A673 (cell line): ENCODE measurements at regions not wholly inside any gene's neighbourhood (a gene's known extent, or its start where the extent isn't known, plus 50 kb on each side); places are given as distances from the start of the nearest gene placed in this dataset.

Experiments used
- BruUV-seq: library from RNA; stranded (reverse); fragments of 400-500 nt; replicated peaks from 2 replicates; lab custom pipeline; 2021; lab: Mats Ljungman, UMichigan
- CTCF ChIA-PET: fragments of 300-600 bp; sonication (Branson Sonifier 250); formaldehyde crosslinking; loops from one replicate; lab custom pipeline; 2022; ENCODE audit warnings: antibody characterized with exemption; lab: Charles Lee
- POLR2A ChIA-PET: fragments of 300-600 bp; sonication (Branson Sonifier 250); formaldehyde crosslinking; loops from one replicate; lab custom pipeline; 2022; ENCODE audit warnings: antibody characterized with exemption; ENCODE audit not compliant: low non-redundant PET; lab: Charles Lee
- DNase-seq: peaks from one replicate; pipeline ENCODE4 v3.0.0-alpha.2; 2015; ENCODE audit warnings: low spot score
- H3K27ac ChIP-seq: fragments of 200-600 bp; sonication (generic); 2 replicates; pipeline ENCODE4 v1.5.1; 2016; ENCODE audit warnings: mixed run types, low read depth, mild to moderate bottlenecking, mixed read lengths, antibody characterized with exemption, low read length; ENCODE audit not compliant: poor library complexity, severe bottlenecking
- H3K27me3 ChIP-seq: fragments of 200-600 bp; sonication (generic); replicated peaks from 2 replicates; pipeline ENCODE4 v1.6.1; 2017; ENCODE audit warnings: mixed run types, low read depth, mild to moderate bottlenecking, mixed read lengths, antibody characterized with exemption, low read length; ENCODE audit not compliant: insufficient read depth, poor library complexity
- H3K36me3 ChIP-seq: fragments of 200-600 bp; sonication (generic); 2 replicates; pipeline ENCODE4 v1.6.1; 2016; ENCODE audit warnings: mixed run types, mild to moderate bottlenecking, mixed read lengths, antibody characterized with exemption, low read length; ENCODE audit not compliant: insufficient read depth, poor library complexity, severe bottlenecking
- H3K4me1 ChIP-seq: fragments of 200-600 bp; sonication (generic); 2 replicates; pipeline ENCODE4 v1.6.1; 2017; ENCODE audit warnings: mixed run types, mild to moderate bottlenecking, mixed read lengths, antibody characterized with exemption, low read length; ENCODE audit not compliant: insufficient read depth, poor library complexity, severe bottlenecking
- H3K4me3 ChIP-seq: fragments of 200-600 bp; sonication (generic); 2 replicates; pipeline ENCODE4 v1.5.1; 2016; ENCODE audit warnings: low read depth, mixed run types, mild to moderate bottlenecking, mixed read lengths, low read length; ENCODE audit not compliant: poor library complexity, severe bottlenecking
- H3K9me3 ChIP-seq: fragments of 200-600 bp; sonication (generic); 2 replicates; pipeline ENCODE4 v1.6.1; 2016; ENCODE audit warnings: mixed run types, low read depth, mild to moderate bottlenecking, mixed read lengths, antibody characterized with exemption, low read length; ENCODE audit not compliant: poor library complexity, severe bottlenecking
- CTCF ChIP-seq: fragments of 300-800, 200-600 bp; sonication (generic); conservative IDR thresholded peaks from 2 replicates; pipeline ENCODE4 v1.5.1; 2017; ENCODE audit warnings: low read depth, mild to moderate bottlenecking, antibody characterized with exemption, low read length, moderate library complexity, mixed read lengths
- EZH2 ChIP-seq: fragments of 200-600 bp; sonication (generic); IDR thresholded peaks from 2 replicates; pipeline ENCODE4 v1.6.1; 2017; ENCODE audit warnings: borderline replicate concordance, low read depth, mild to moderate bottlenecking, mixed read lengths, antibody characterized with exemption, low read length; ENCODE audit not compliant: poor library complexity, severe bottlenecking
- intact Hi-C: fragments of 100-400 bp; cut with micrococcal nuclease; formaldehyde crosslinking; loops from one replicate; pipeline ENCODE4 v1.10.0; 2022; ENCODE audit not compliant: unreplicated experiment

GRCh38 chr7:19302731-19303130 is 157.5 kb upstream of the FERD3L start:
- no peaks in the 10 kb centered on the region for H3K9me3 ChIP-seq
- ChIA-PET CTCF (no interaction called here), POLR2A (no interaction called here)
- H3K36me3 ChIP-seq, result no peaks in the 10 kb centered on the region
- BruUV-seq, result no TSS peak
- H3K27me3 ChIP-seq, result no peaks in the 10 kb centered on the region
- no peak overlapping the region for H3K27ac ChIP-seq
- no peak overlapping the region for H3K4me3 ChIP-seq
- TF ChIP-seq CTCF (no peak), EZH2 (no peak)
- intact Hi-C loops, result no loop called here
- DNase-seq, result no peak
- no peaks in the 10 kb centered on the region for H3K4me1 ChIP-seq

GRCh38 chr7:19296617-19297016 is 151.4 kb upstream of the FERD3L start:
- Histone ChIP-seq H3K36me3 (no peaks in the 10 kb centered on the region), H3K9me3 (no peaks in the 10 kb centered on the region), H3K27me3 (no peaks in the 10 kb centered on the region), H3K27ac (no peak overlapping the region), H3K4me3 (no peak overlapping the region), H3K4me1 (no peaks in the 10 kb centered on the region)
- intact Hi-C loops, result no loop called here
- TF ChIP-seq EZH2 (no peak), CTCF (no peak)
- ChIA-PET CTCF (no interaction called here), POLR2A (no interaction called here)
- no TSS peak for BruUV-seq
- DNase-seq, result no peak

GRCh38 chr7:19295376-19295775 is 150.2 kb upstream of the FERD3L start:
- Histone ChIP-seq H3K4me3 (no peak overlapping the region), H3K4me1 (no peaks in the 10 kb centered on the region), H3K36me3 (no peaks in the 10 kb centered on the region), H3K27me3 (no peaks in the 10 kb centered on the region), H3K9me3 (no peaks in the 10 kb centered on the region), H3K27ac (no peak overlapping the region)
- ChIA-PET POLR2A (no interaction called here), CTCF (no interaction called here)
- DNase-seq, result no peak
- BruUV-seq, result no TSS peak
- intact Hi-C loops, result no loop called here
- TF ChIP-seq CTCF, result no peak
- no peak for TF ChIP-seq EZH2
